SK-N-MC (cell line): ENCODE measurements at regions not wholly inside any gene's neighbourhood (a gene's known extent, or its start where the extent isn't known, plus 50 kb on each side); places are given as distances from the start of the nearest gene placed in this dataset.

ENCODE experiments used
- EZH2 ChIP-seq: fragments of 200-600 bp; sonication (generic); IDR thresholded peaks from one replicate; pipeline ENCODE4 v1.6.1; 2017; ENCODE audit warnings: antibody characterized with exemption
- POLR2AphosphoS5 ChIP-seq: IDR thresholded peaks from 2 replicates; pipeline ENCODE4 v1.6.1; 2012; ENCODE audit warnings: mild to moderate bottlenecking, low read depth, low read length, borderline replicate concordance

DNA sequence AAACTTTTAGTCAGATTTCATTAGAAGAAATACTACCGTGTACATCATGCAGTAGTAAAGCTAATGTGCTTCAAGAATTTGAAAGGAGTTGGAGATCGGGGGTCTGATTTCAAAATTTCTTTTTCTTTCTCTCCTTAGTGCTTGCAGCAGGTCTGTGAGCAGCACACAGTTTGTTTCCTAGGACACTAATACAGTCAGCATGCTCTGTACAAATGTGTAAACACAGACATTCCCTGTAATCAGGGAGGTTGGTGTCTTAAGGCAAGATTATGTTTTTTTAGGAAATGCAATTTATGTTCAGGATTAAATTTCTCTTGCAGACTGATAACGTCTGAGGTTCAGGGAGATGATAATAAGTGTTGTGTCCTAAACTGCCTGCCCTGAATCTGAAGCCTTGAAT lies 142.7 kb downstream of the ALX1 start:
- TF ChIP-seq POLR2AphosphoS5 (no peak), EZH2 (no peak)
